H9 (cell line): ENCODE measurements at regions not wholly inside any gene's neighbourhood (a gene's known extent, or its start where the extent isn't known, plus 50 kb on each side); places are given as distances from the start of the nearest gene placed in this dataset.

Experiments used
- DNase-seq: peaks from one replicate; pipeline ENCODE4 v3.0.0-alpha.2; 2017
- H2AFZ ChIP-seq: one replicate; pipeline ENCODE4 v1.6.1; 2013; ENCODE audit warnings: mild to moderate bottlenecking, low read length, control low read depth, moderate library complexity
- H2AK5ac ChIP-seq: 2 replicates; pipeline ENCODE4 v1.6.1; 2013; ENCODE audit warnings: low read length, control low read depth, mixed read lengths; ENCODE audit not compliant: insufficient read length
- H2BK120ac ChIP-seq: one replicate; pipeline ENCODE4 v1.6.1; 2013; ENCODE audit warnings: low read depth, mild to moderate bottlenecking, low read length, control low read depth, inconsistent platforms; ENCODE audit not compliant: poor library complexity, severe bottlenecking
- H2BK12ac ChIP-seq: 2 replicates; pipeline ENCODE4 v1.6.1; 2013; ENCODE audit warnings: low read length, control low read depth, mixed read lengths, low read depth; ENCODE audit not compliant: insufficient read length
- H2BK15ac ChIP-seq: 2 replicates; pipeline ENCODE4 v1.6.1; 2013; ENCODE audit warnings: low read depth, low read length, control low read depth
- H2BK20ac ChIP-seq: one replicate; pipeline ENCODE4 v1.6.1; 2013; ENCODE audit warnings: low read depth, mild to moderate bottlenecking, low read length, control low read depth, inconsistent platforms; ENCODE audit not compliant: poor library complexity, severe bottlenecking
- H2BK5ac ChIP-seq: 2 replicates; pipeline ENCODE4 v1.6.1; 2013; ENCODE audit warnings: low read length, control low read depth, mixed read lengths; ENCODE audit not compliant: insufficient read length
- H3K14ac ChIP-seq: 2 replicates; pipeline ENCODE4 v1.6.1; 2013; ENCODE audit warnings: low read length, control low read depth; ENCODE audit not compliant: insufficient read depth
- H3K18ac ChIP-seq: 2 replicates; pipeline ENCODE4 v1.6.1; 2013; ENCODE audit warnings: low read depth, mild to moderate bottlenecking, mixed read lengths, low read length, control low read depth; ENCODE audit not compliant: insufficient read length
- H3K23ac ChIP-seq: 2 replicates; pipeline ENCODE4 v1.6.1; 2013; ENCODE audit warnings: low read length, control low read depth, mixed read lengths, low read depth; ENCODE audit not compliant: insufficient read length
- H3K23me2 ChIP-seq: 2 replicates; pipeline ENCODE4 v1.6.1; 2013; ENCODE audit warnings: low read depth, mild to moderate bottlenecking, mixed read lengths, low read length, control low read depth; ENCODE audit not compliant: insufficient read length, poor library complexity, severe bottlenecking
- H3K27ac ChIP-seq: 2 replicates; pipeline ENCODE4 v1.5.1; 2013; ENCODE audit warnings: low read length, control low read depth, mixed read lengths, low read depth; ENCODE audit not compliant: insufficient read length
- H3K27me3 ChIP-seq: 2 replicates; pipeline ENCODE4 v1.6.1; 2013; ENCODE audit warnings: low read length, control low read depth, inconsistent platforms; ENCODE audit not compliant: insufficient read depth
- H3K4ac ChIP-seq: 2 replicates; pipeline ENCODE4 v1.6.1; 2013; ENCODE audit warnings: low read depth, mild to moderate bottlenecking, control low read depth, inconsistent platforms, low read length, moderate library complexity
- H3K4me1 ChIP-seq: 2 replicates; pipeline ENCODE4 v1.6.1; 2013; ENCODE audit warnings: low read length, control low read depth, inconsistent platforms; ENCODE audit not compliant: insufficient read depth
- H3K4me2 ChIP-seq: 2 replicates; pipeline ENCODE4 v1.6.1; 2013; ENCODE audit warnings: low read length, control low read depth, mixed read lengths; ENCODE audit not compliant: insufficient read length, insufficient read depth
- H3K56ac ChIP-seq: 2 replicates; pipeline ENCODE4 v1.6.1; 2013; ENCODE audit warnings: low read depth, mild to moderate bottlenecking, mixed read lengths, low read length, control low read depth; ENCODE audit not compliant: insufficient read length
- H3K79me1 ChIP-seq: 2 replicates; pipeline ENCODE4 v1.6.1; 2013; ENCODE audit warnings: low read depth, mild to moderate bottlenecking, moderate library complexity, low read length, control low read depth, inconsistent platforms; ENCODE audit not compliant: insufficient read depth, poor library complexity, severe bottlenecking
- H3K79me2 ChIP-seq: 2 replicates; pipeline ENCODE4 v1.6.1; 2013; ENCODE audit warnings: low read length, control low read depth, inconsistent platforms; ENCODE audit not compliant: insufficient read depth
- H3K9ac ChIP-seq: 2 replicates; pipeline ENCODE4 v1.6.1; 2013; ENCODE audit warnings: low read length, control low read depth, mixed read lengths; ENCODE audit not compliant: insufficient read length; ENCODE audit errors: extremely low read depth
- H3K9me3 ChIP-seq: one replicate; pipeline ENCODE4 v1.6.1; 2013; ENCODE audit warnings: low read depth, low read length, inconsistent platforms; ENCODE audit not compliant: control insufficient read depth
- H3T11ph ChIP-seq: one replicate; pipeline ENCODE4 v1.6.1; 2013; ENCODE audit warnings: mild to moderate bottlenecking, low read length, control low read depth, inconsistent platforms
- H4K20me1 ChIP-seq: one replicate; pipeline ENCODE4 v1.6.1; 2013; ENCODE audit not compliant: control insufficient read depth, insufficient read length, insufficient read depth
- H4K5ac ChIP-seq: 2 replicates; pipeline ENCODE4 v1.6.1; 2013; ENCODE audit warnings: low read depth, mild to moderate bottlenecking, mixed read lengths, low read length, control low read depth; ENCODE audit not compliant: insufficient read length
- H4K8ac ChIP-seq: replicated peaks from 2 replicates; pipeline ENCODE4 v1.6.1; 2013; ENCODE audit warnings: low read length, control low read depth, mixed read lengths, low read depth; ENCODE audit not compliant: insufficient read length
- H4K91ac ChIP-seq: 2 replicates; pipeline ENCODE4 v1.6.1; 2013; ENCODE audit warnings: low read depth, mild to moderate bottlenecking, moderate library complexity, mixed read lengths, low read length, control low read depth; ENCODE audit not compliant: insufficient read length
- H3K27ac Mint-ChIP-seq, 3 experiments: 2 replicates in 2 of 3; 3 replicates in 1 of 3; pipeline ENCODE4 v1.8.0; 2020 to 2021; ENCODE audit warnings: mixed read lengths in 3 of 3, mild to moderate bottlenecking in 1 of 3, moderate library complexity in 1 of 3
- H3K27me3 Mint-ChIP-seq: 2 replicates; pipeline ENCODE4 v1.8.0; 2021; ENCODE audit warnings: low read depth, mild to moderate bottlenecking, moderate library complexity, mixed read lengths
- H3K36me3 Mint-ChIP-seq, 3 experiments: 2 replicates in 2 of 3; 3 replicates in 1 of 3; pipeline ENCODE4 v1.8.0; 2020 to 2021; ENCODE audit warnings: low read depth in 3 of 3, mixed read lengths in 3 of 3; ENCODE audit not compliant: insufficient read depth in 1 of 3
- H3K4me1 Mint-ChIP-seq, 2 experiments: 2 replicates each; pipeline ENCODE4 v1.8.0; 2020; ENCODE audit warnings: mixed read lengths in 2 of 2
- H3K4me3 Mint-ChIP-seq, 2 experiments: 2 replicates in 1 of 2; 3 replicates in 1 of 2; pipeline ENCODE4 v1.8.0; 2020 to 2021; ENCODE audit warnings: mild to moderate bottlenecking in 2 of 2, mixed read lengths in 2 of 2, moderate library complexity in 1 of 2
- H3K9me3 Mint-ChIP-seq, 2 experiments: 2 replicates in 1 of 2; 3 replicates in 1 of 2; pipeline ENCODE4 v1.8.0; 2020; ENCODE audit warnings: mild to moderate bottlenecking in 2 of 2, mixed read lengths in 2 of 2, moderate library complexity in 1 of 2
- CTCF ChIP-seq: fragments of 200-600 bp; sonication (generic); conservative IDR thresholded peaks from 3 replicates; pipeline ENCODE4 v1.8.0; 2021; ENCODE audit warnings: antibody characterized with exemption, mild to moderate bottlenecking
- WGBS: extraction: QIAGEN DNeasy Blood & Tissue Kit; methylation state at CpG from one replicate; pipeline ENCODE4 v1.1.7; 2013; ENCODE audit warnings: missing lambda C conversion rate, low lambda C conversion rate, mixed read lengths; ENCODE audit not compliant: insufficient read length; ENCODE audit errors: extremely low coverage; 5-methylcytosine and 5-hydroxymethylcytosine counted together

DNA sequence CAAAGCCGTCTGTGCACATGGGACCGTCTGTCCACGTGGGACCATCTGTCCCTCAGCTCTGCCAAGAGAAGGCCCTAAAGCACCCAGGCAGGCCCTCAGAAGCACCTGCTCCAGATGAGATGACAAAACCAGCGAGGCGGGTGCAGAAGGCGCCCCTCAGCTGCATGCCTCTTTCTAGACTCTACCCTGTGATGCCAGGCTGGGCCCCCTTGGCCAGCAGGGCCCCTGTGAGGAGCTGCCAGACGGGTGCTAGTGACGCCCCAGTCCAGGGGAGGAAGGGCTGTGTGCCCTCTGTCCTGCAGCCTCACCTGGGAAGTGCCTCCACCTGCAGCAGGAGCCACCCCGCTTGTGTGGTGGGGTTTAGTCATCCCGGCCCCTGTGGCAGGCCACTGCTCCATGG, 309.2 kb upstream of the SHH start:
- Histone ChIP-seq H4K20me1 (no peaks in the 10 kb centered on the region), H3K23ac (no peak overlapping the region), H3K14ac (no peak overlapping the region), H3K56ac (no peak overlapping the region), H3K27me3 (no peaks in the 10 kb centered on the region), H3K27ac (no peak overlapping the region), H3K79me1 (no peaks in the 10 kb centered on the region), H2AK5ac (no peak overlapping the region), H2BK120ac (no peak overlapping the region), H2BK5ac (no peak overlapping the region), H3K79me2 (no peaks in the 10 kb centered on the region), H2BK12ac (no peak overlapping the region), H2BK15ac (no peak overlapping the region), H3K4me1 (no peaks in the 10 kb centered on the region), H3K18ac (no peak overlapping the region), H3K9me3 (no peaks in the 10 kb centered on the region), H4K91ac (no peak overlapping the region), H3K4me2 (no peak overlapping the region), H2BK20ac (no peak overlapping the region), H3K4ac (no peak overlapping the region), H3K23me2 (no peaks in the 10 kb centered on the region), H3K9ac (no peak overlapping the region), H4K5ac (no peak overlapping the region), H4K8ac (no peak overlapping the region), H2AFZ (no peak overlapping the region), H3T11ph (no peak overlapping the region)
- no CpG with 5 or more reads among the region's 10 CpGs for WGBS
- peaks cover 7% of the 10 kb centered on the region; the same call in 1 of the 2 replicates for H3K27me3 Mint-ChIP-seq
- H3K4me3 Mint-ChIP-seq: no peak overlapping the region
- no peak for DNase-seq
- TF ChIP-seq CTCF: no peak
- H3K36me3 Mint-ChIP-seq: no peaks in the 10 kb centered on the region
- no peaks in the 10 kb centered on the region; a peak in 2 of 5 replicates for H3K9me3 Mint-ChIP-seq
- H3K4me1 Mint-ChIP-seq: no peaks in the 10 kb centered on the region
- H3K27ac Mint-ChIP-seq: no peak overlapping the region
